C1 segment of cervical spinal cord (tissue), 14 donors: ENCODE measurements at regions not wholly inside any gene's neighbourhood (a gene's known extent, or its start where the extent isn't known, plus 50 kb on each side); places are given as distances from the start of the nearest gene placed in this dataset.

Experiments
- DNase-seq, 14 donors: peaks; one replicate each; lab custom pipeline; 2025; lab: John Stamatoyannopoulos, UW

GRCh38 chr11:69364921-69365320 is 71.0 kb downstream of the MYEOV start:
- DNase-seq = no peak

- DNase-seq = no peak
Measured at GRCh38 chr11:69365558-69365957, 71.6 kb downstream of the MYEOV start.

- no peak for DNase-seq
Measured at GRCh38 chr11:69366591-69366990, 72.6 kb downstream of the MYEOV start.

GRCh38 chr11:69367211-69367964 is 73.4 kb downstream of the MYEOV start:
- DNase-seq = no peak

- DNase-seq = no peak
Measured at GRCh38 chr11:69368119-69368880, 74.3 kb downstream of the MYEOV start.

GRCh38 chr11:69369210-69369825 is 75.4 kb downstream of the MYEOV start:
- no peak for DNase-seq

GRCh38 chr11:69369945-69370344 is 76.0 kb downstream of the MYEOV start:
- no peak for DNase-seq

- no peak for DNase-seq
Measured at GRCh38 chr11:69370984-69371709, 77.2 kb downstream of the MYEOV start.

- no peak for DNase-seq
Measured at GRCh38 chr11:69371731-69372588, 78.0 kb downstream of the MYEOV start.

- peak in 1 of 14 donors; percentile 25 for DNase-seq
Measured at GRCh38 chr11:69372589-69373250, 78.8 kb downstream of the MYEOV start.

GRCh38 chr11:69373251-69373635 is 79.3 kb downstream of the MYEOV start:
- DNase-seq = no peak

GRCh38 chr11:69374110-69374945 is 80.4 kb downstream of the MYEOV start:
- DNase-seq = no peak

- DNase-seq = no peak
Measured at GRCh38 chr11:69374946-69375310, 81.0 kb downstream of the MYEOV start.

- no peak for DNase-seq
Measured at GRCh38 chr11:69375316-69376154, 81.6 kb downstream of the MYEOV start.

- DNase-seq = no peak
Measured at GRCh38 chr11:69376155-69377028, 82.4 kb downstream of the MYEOV start.

GRCh38 chr11:69377029-69377952 is 83.3 kb downstream of the MYEOV start:
- no peak for DNase-seq

GRCh38 chr11:69377953-69378302 is 84.0 kb downstream of the MYEOV start:
- no peak for DNase-seq
